Chondrocyte (in vitro differentiated cells): ENCODE measurements at regions not wholly inside any gene's neighbourhood (a gene's known extent, or its start where the extent isn't known, plus 50 kb on each side); places are given as distances from the start of the nearest gene placed in this dataset.

Experiments used
- DNase-seq: peaks from one replicate; pipeline ENCODE4 v3.0.0; 2021; ENCODE audit warnings: mixed read lengths, low spot score
- H3K27ac Mint-ChIP-seq: one replicate; pipeline ENCODE4 v1.8.0; 2021; ENCODE audit warnings: mild to moderate bottlenecking, moderate library complexity, mixed read lengths; ENCODE audit not compliant: unreplicated experiment
- H3K27me3 Mint-ChIP-seq: 2 replicates; pipeline ENCODE4 v1.8.0; 2021; ENCODE audit warnings: low read depth, mixed read lengths
- H3K36me3 Mint-ChIP-seq: 2 replicates; pipeline ENCODE4 v1.8.0; 2021; ENCODE audit warnings: low read depth, mixed read lengths
- H3K4me1 Mint-ChIP-seq: 2 replicates; pipeline ENCODE4 v1.8.0; 2021; ENCODE audit warnings: low read depth, mild to moderate bottlenecking, mixed read lengths
- H3K4me3 Mint-ChIP-seq: one replicate; pipeline ENCODE4 v1.8.0; 2021; ENCODE audit warnings: mild to moderate bottlenecking, moderate library complexity, mixed read lengths; ENCODE audit not compliant: unreplicated experiment
- H3K9me3 Mint-ChIP-seq: 2 replicates; pipeline ENCODE4 v1.8.0; 2021; ENCODE audit warnings: low read depth, mixed read lengths
- TF ChIP-seq, protein P1 (sequence below): fragments of 200-600 bp; sonication (generic); IDR thresholded peaks from 2 replicates; pipeline ENCODE4 v1.5.0; 2021; ENCODE audit warnings: antibody characterized with exemption, mild to moderate bottlenecking, moderate library complexity

DNA sequence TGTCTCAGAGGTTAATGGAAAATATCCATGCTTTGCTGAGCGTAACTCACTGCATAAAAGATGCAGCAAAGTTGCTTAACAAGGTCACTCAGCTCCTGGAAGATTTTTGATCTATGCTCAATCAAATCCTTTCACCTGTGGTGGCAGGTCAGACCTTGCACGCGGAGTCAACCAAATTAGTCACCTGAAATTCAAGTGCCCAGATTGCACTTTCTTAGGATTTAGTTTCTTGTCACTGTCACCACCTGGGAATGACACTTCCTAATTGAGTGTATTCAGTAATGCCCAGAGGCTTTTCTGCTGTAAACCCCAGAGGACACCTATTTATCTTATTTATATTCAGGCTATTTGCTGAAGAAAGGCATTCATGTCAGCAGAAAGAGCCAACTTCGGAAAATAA is 215.8 kb upstream of the SMIM31 start:
- Mint-ChIP-seq H3K36me3 (no peaks in the 10 kb centered on the region), H3K9me3 (peaks cover 16% of the 10 kb centered on the region), H3K4me3 (no peak overlapping the region), H3K27me3 (no peaks in the 10 kb centered on the region), H3K27ac (no peak overlapping the region), H3K4me1 (peaks cover 26% of the 10 kb centered on the region)
- TF ChIP-seq, protein P1, sequence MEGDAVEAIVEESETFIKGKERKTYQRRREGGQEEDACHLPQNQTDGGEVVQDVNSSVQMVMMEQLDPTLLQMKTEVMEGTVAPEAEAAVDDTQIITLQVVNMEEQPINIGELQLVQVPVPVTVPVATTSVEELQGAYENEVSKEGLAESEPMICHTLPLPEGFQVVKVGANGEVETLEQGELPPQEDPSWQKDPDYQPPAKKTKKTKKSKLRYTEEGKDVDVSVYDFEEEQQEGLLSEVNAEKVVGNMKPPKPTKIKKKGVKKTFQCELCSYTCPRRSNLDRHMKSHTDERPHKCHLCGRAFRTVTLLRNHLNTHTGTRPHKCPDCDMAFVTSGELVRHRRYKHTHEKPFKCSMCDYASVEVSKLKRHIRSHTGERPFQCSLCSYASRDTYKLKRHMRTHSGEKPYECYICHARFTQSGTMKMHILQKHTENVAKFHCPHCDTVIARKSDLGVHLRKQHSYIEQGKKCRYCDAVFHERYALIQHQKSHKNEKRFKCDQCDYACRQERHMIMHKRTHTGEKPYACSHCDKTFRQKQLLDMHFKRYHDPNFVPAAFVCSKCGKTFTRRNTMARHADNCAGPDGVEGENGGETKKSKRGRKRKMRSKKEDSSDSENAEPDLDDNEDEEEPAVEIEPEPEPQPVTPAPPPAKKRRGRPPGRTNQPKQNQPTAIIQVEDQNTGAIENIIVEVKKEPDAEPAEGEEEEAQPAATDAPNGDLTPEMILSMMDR = no peak
- no peak for DNase-seq

- no peak overlapping the region for H3K27ac Mint-ChIP-seq
- peaks cover 22% of the 10 kb centered on the region for H3K9me3 Mint-ChIP-seq
- peaks cover 2% of the 10 kb centered on the region for H3K36me3 Mint-ChIP-seq
- no peaks in the 10 kb centered on the region for H3K27me3 Mint-ChIP-seq
- no peak for DNase-seq
- peaks cover 19% of the 10 kb centered on the region for H3K4me1 Mint-ChIP-seq
- TF ChIP-seq, protein P1 = no peak
- H3K4me3 Mint-ChIP-seq = no peak overlapping the region
Observed at GRCh38 chr4:164540987-164541386, 212.9 kb upstream of the SMIM31 start.

DNA sequence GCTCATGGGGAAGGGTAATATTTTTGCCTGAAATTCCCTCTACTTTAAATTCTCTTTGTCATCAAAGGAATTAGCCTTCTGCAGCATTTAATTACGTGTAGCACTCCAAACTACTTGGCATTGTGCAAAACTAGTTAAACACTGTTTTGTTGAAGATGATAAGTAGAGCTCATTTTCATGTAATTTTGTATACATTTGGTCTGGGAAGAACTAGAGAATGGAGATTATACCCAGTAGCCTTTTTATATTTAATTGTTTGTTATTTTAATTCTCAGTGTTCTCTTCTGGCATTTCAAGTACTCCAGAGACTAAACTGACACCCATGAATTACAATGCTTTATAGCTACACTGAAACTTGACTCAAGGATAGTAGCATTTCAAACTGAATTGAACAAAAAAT is 211.5 kb upstream of the SMIM31 start:
- H3K4me3 Mint-ChIP-seq = no peak overlapping the region
- peaks cover 4% of the 10 kb centered on the region for H3K4me1 Mint-ChIP-seq
- TF ChIP-seq, protein P1 = no peak
- H3K27me3 Mint-ChIP-seq = no peaks in the 10 kb centered on the region
- DNase-seq = no peak
- H3K9me3 Mint-ChIP-seq = peaks cover 23% of the 10 kb centered on the region
- H3K36me3 Mint-ChIP-seq = peaks cover 2% of the 10 kb centered on the region
- H3K27ac Mint-ChIP-seq = no peak overlapping the region

DNA sequence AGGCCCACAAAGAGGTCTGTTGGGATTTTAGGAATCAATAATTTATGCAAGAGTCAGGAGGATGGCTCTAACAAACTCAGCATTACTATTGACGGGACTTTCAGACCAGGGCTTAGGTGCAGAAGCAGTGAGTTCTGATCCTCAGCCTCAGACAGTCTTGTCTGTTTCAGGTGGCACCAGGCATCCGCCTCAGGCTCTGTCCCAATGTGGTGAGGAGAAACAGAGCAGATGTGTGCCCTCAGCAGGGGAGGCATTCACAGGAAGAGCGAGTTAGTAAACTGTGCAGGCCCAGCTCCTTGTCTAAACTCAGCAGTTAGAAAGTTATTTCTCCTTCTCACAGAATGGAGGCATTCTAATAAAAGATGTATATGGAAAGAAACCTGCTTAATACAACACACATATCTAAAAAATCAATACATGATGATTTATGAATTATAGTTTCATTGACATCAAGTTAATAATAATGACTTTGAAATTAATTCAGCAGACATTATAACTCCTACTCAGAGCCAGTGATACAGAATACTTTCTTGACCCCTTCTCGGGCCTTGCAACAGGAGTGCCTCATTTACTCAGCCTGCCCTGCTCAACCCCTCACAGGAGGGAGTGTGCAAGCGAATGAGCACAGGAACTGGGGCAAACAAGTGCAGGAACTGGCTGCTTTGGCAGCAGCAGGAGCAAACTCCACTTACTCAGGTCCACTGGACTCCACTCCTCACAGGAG is 202.8 kb upstream of the SMIM31 start:
- Mint-ChIP-seq H3K27me3 (no peaks in the 10 kb centered on the region), H3K4me3 (no peak overlapping the region), H3K4me1 (no peaks in the 10 kb centered on the region), H3K9me3 (peaks cover 2% of the 10 kb centered on the region), H3K27ac (no peak overlapping the region), H3K36me3 (no peaks in the 10 kb centered on the region)
- TF ChIP-seq, protein P1 = no peak
- DNase-seq = no peak

DNA sequence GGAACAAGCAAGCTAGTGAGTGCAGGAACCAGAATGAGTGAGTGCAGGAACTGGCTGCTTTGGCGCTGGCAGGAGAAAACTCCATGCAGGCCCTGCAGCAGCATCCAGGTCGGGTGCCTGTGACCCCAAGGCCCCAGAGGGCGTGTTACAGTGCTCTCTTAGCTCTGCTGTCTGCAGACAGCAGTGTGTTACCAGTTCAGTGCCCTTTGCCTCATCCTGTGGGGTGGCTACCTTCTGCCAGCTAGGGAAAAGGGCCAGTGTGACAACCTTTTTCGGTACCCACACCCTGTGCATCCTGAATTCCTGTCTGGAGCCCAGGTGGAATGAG is 202.3 kb upstream of the SMIM31 start:
- Mint-ChIP-seq H3K4me3 (no peak overlapping the region), H3K27ac (no peak overlapping the region), H3K27me3 (no peaks in the 10 kb centered on the region), H3K4me1 (no peaks in the 10 kb centered on the region), H3K9me3 (peaks cover 2% of the 10 kb centered on the region), H3K36me3 (no peaks in the 10 kb centered on the region)
- TF ChIP-seq, protein P1 = no peak
- DNase-seq = no peak
